ENCODE measurements at regions not wholly inside any gene's neighbourhood (a gene's known extent, or its start where the extent isn't known, plus 50 kb on each side); places are given as distances from the start of the nearest gene placed in this dataset.

- no peaks in the 10 kb centered on the region for H3K4me1 ChIP-seq
- H3K4me3 ChIP-seq (ENCODE audit: low read depth, low read length), result no peak overlapping the region
- no peak overlapping the region for H3K9ac ChIP-seq
- H3K79me2 ChIP-seq, result no peaks in the 10 kb centered on the region
- no peaks in the 10 kb centered on the region for H3K27me3 ChIP-seq (ENCODE audit: control insufficient read depth, insufficient read depth, low read length)
- H3K4me2 ChIP-seq (ENCODE audit: low read length), result no peak overlapping the region
- no peak overlapping the region for H3K27ac ChIP-seq
- H3K9me3 ChIP-seq (ENCODE audit: control insufficient read depth, low read length), result no peaks in the 10 kb centered on the region
- no peak overlapping the region for H2AFZ ChIP-seq
- no peak for TF ChIP-seq CTCF (IDR thresholded peaks at IDR 0.05)
- no peaks in the 10 kb centered on the region for H3K36me3 ChIP-seq (ENCODE audit: control insufficient read depth, insufficient read depth, low read length)
These were observed 208.1 kb downstream of the SOX4 start for GRCh38 chr6:21801446-21802174.

GRCh38 chr6:21802175-21802822, 208.7 kb downstream of the SOX4 start:
- Histone ChIP-seq H3K9me3 (ENCODE audit: control insufficient read depth, low read length) (no peaks in the 10 kb centered on the region), H3K4me3 (ENCODE audit: low read depth, low read length) (no peak overlapping the region), H3K27me3 (ENCODE audit: control insufficient read depth, insufficient read depth, low read length) (no peaks in the 10 kb centered on the region), H3K79me2 (no peaks in the 10 kb centered on the region), H3K27ac (no peak overlapping the region), H3K4me1 (no peaks in the 10 kb centered on the region), H3K9ac (no peak overlapping the region), H3K36me3 (ENCODE audit: control insufficient read depth, insufficient read depth, low read length) (no peaks in the 10 kb centered on the region), H2AFZ (no peak overlapping the region), H3K4me2 (ENCODE audit: low read length) (no peak overlapping the region)
- TF ChIP-seq CTCF (IDR thresholded peaks at IDR 0.05), result no peak

GRCh38 chr6:21804941-21805610, 211.5 kb downstream of the SOX4 start:
- Histone ChIP-seq H3K4me2 (ENCODE audit: low read length) (no peak overlapping the region), H3K9me3 (ENCODE audit: control insufficient read depth, low read length) (no peaks in the 10 kb centered on the region), H3K79me2 (no peaks in the 10 kb centered on the region), H3K9ac (no peak overlapping the region), H3K36me3 (ENCODE audit: control insufficient read depth, insufficient read depth, low read length) (no peaks in the 10 kb centered on the region), H3K4me3 (ENCODE audit: low read depth, low read length) (no peak overlapping the region), H3K27me3 (ENCODE audit: control insufficient read depth, insufficient read depth, low read length) (no peaks in the 10 kb centered on the region), H3K27ac (no peak overlapping the region), H2AFZ (no peak overlapping the region), H3K4me1 (no peaks in the 10 kb centered on the region)
- TF ChIP-seq CTCF (IDR thresholded peaks at IDR 0.05), result no peak

GRCh38 chr6:21807299-21808044, 213.9 kb downstream of the SOX4 start:
- Histone ChIP-seq H3K79me2 (no peaks in the 10 kb centered on the region), H3K27me3 (ENCODE audit: control insufficient read depth, insufficient read depth, low read length) (no peaks in the 10 kb centered on the region), H3K4me3 (ENCODE audit: low read depth, low read length) (no peak overlapping the region), H3K27ac (no peak overlapping the region), H3K4me2 (ENCODE audit: low read length) (no peak overlapping the region), H2AFZ (no peak overlapping the region), H3K36me3 (ENCODE audit: control insufficient read depth, insufficient read depth, low read length) (no peaks in the 10 kb centered on the region), H3K9me3 (ENCODE audit: control insufficient read depth, low read length) (no peaks in the 10 kb centered on the region), H3K4me1 (no peaks in the 10 kb centered on the region), H3K9ac (no peak overlapping the region)
- TF ChIP-seq CTCF (IDR thresholded peaks at IDR 0.05), result no peak
